Mammary epithelial cell (primary cell): ENCODE measurements at regions not wholly inside any gene's neighbourhood (a gene's known extent, or its start where the extent isn't known, plus 50 kb on each side); places are given as distances from the start of the nearest gene placed in this dataset.

Experiments
- CTCF ChIP-seq, 2 donors: IDR thresholded peaks in 1 of 2; conservative IDR thresholded peaks in 1 of 2; 2 replicates each; pipeline ENCODE4 v1.5.1; 2011 to 2012; ENCODE audit warnings: inconsistent platforms in 2 of 2, low read length in 2 of 2, mild to moderate bottlenecking in 2 of 2, control low read depth in 1 of 2, low read depth in 1 of 2; ENCODE audit not compliant: insufficient read depth in 1 of 2; ENCODE audit errors: extremely low read depth in 1 of 2
- EZH2 ChIP-seq: IDR thresholded peaks from 2 replicates; pipeline ENCODE4 v1.6.1; 2012; ENCODE audit warnings: low read length, inconsistent platforms, borderline replicate concordance

GRCh38 chr21:41074396-41075184 lies 93.4 kb upstream of the BACE2 start:
- TF ChIP-seq CTCF (conservative IDR thresholded peaks at IDR 0.05 in 1 of 2, IDR thresholded peaks at IDR 0.05 in 1 of 2; ENCODE audit: extremely low read depth in 1 of 2, insufficient read depth in 1 of 2, low read depth in 1 of 2, low read length in 2 of 2) (no peak), EZH2 (no peak)
